Right kidney (tissue), 1 donor: ENCODE measurements at regions not wholly inside any gene's neighbourhood (a gene's known extent, or its start where the extent isn't known, plus 50 kb on each side); places are given as distances from the start of the nearest gene placed in this dataset.
A peak's percentile ranks its signal among the peaks of the same experiment; 100 is the strongest.

Source experiments
- DNase-seq: peaks from one replicate; pipeline ENCODE4 v3.0.0-alpha.2; 2016

DNA sequence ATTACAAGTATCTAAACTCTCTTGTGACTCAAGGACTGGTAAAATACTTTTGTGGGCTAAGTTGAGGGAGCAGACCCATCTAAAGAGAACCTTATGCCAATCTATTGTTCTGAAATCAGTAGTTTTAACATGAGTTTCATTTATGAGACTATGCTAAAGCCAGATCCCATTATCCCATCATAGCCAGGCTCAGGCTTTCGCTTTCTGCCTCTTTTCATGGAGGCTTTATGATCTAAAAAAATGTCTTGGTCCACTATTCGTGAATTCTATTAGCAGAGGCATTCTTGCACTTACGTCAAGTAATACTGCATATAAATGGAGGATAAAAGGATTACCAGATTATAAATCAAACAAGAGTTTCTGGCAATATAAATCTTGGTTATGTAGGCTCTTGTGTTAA is 1636.9 kb upstream of the ACVR2A start:
- DNase-seq, result no peak

GRCh38 chr2:146207417-146207816 is 1637.4 kb upstream of the ACVR2A start:
- no peak for DNase-seq

- DNase-seq, result no peak
These were observed 1641.7 kb upstream of the ACVR2A start for GRCh38 chr2:146203064-146203624.

DNA sequence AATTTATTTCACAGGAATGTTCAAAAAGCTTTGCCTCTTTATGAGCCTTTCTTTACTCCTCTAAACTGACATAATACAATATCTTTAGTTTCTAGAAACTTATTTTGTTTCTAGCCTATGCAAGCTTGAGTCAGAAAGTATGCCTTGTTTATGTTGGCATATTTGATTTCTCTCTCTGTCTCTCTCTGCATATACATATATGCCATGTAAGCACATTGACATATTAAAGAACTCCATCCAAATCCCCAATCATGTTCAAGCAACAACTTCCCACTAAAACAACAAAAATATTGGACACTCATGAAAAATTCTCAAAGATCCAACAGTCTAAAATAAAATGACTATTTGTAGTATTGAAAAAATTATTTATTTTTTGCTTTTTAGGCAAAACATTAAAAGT is 1651.2 kb upstream of the ACVR2A start:
- no peak for DNase-seq

- DNase-seq, result no peak
These were observed 1655.3 kb upstream of the ACVR2A start for GRCh38 chr2:146189541-146189940.

- no peak for DNase-seq
These were observed 1654.0 kb upstream of the ZEB2 start for GRCh38 chr2:146173934-146174333.

- no peak for DNase-seq
These were observed 1641.5 kb upstream of the ZEB2 start for GRCh38 chr2:146161256-146161882.

- DNase-seq, result no peak
These were observed 1638.3 kb upstream of the ZEB2 start for GRCh38 chr2:146158072-146158674.

- no peak for DNase-seq
These were observed 1627.6 kb upstream of the ZEB2 start for GRCh38 chr2:146147448-146148012.

- no peak for DNase-seq
These were observed 1624.1 kb upstream of the ZEB2 start for GRCh38 chr2:146143971-146144370.

GRCh38 chr2:146138820-146139219 is 1618.9 kb upstream of the ZEB2 start:
- DNase-seq, result no peak

- DNase-seq, result peak; percentile 15
These were observed 1615.3 kb upstream of the ZEB2 start for GRCh38 chr2:146135245-146135644.

DNA sequence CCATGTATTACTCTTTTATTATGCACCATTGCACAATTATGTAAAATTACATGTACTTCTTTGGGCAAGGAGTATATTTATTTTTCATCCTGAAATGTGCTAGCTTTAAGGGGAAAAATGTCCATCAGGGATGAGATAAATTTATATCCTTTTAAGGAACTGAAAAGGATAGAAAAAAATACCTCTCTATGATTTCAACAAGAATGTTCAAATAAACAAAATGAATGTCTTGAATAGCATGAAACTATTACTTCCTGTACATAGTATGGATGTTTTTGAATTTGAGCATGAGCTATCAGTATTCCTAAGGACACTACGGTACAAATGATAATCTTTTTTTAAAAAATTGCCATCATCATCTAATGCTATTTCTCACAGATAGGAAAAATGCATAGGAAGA is 1611.9 kb upstream of the ZEB2 start:
- no peak for DNase-seq

- no peak for DNase-seq
These were observed 1611.1 kb upstream of the ZEB2 start for GRCh38 chr2:146131048-146131447.

- DNase-seq, result no peak
These were observed 1610.4 kb upstream of the ZEB2 start for GRCh38 chr2:146130290-146130689.

- no peak for DNase-seq
These were observed 1609.3 kb upstream of the ZEB2 start for GRCh38 chr2:146129231-146129630.

GRCh38 chr2:146128216-146128615 is 1608.3 kb upstream of the ZEB2 start:
- DNase-seq, result no peak

DNA sequence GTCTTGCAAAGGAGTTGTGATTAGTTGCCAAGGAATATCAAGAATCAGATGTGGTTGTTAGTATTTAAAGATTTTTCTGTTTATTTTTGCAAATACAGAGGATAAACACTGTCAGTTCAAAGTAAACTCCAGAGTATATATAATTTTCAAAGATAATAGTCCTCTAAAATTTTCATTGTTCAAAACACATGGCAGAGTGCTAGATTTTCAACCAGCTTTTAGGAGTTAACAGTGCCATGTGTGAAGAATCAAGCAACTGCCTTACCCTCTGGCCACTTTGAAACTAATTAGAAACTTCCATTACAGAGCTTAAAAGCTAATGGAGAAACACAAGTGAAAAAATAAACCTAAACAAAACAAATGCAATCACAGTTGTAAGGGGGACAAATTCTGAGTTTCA is 1605.6 kb upstream of the ZEB2 start:
- no peak for DNase-seq

- no peak for DNase-seq
These were observed 1604.8 kb upstream of the ZEB2 start for GRCh38 chr2:146124741-146125140.

GRCh38 chr2:146123714-146124113 is 1603.8 kb upstream of the ZEB2 start:
- DNase-seq, result no peak

GRCh38 chr2:146123256-146123655 is 1603.3 kb upstream of the ZEB2 start:
- DNase-seq, result no peak

DNA sequence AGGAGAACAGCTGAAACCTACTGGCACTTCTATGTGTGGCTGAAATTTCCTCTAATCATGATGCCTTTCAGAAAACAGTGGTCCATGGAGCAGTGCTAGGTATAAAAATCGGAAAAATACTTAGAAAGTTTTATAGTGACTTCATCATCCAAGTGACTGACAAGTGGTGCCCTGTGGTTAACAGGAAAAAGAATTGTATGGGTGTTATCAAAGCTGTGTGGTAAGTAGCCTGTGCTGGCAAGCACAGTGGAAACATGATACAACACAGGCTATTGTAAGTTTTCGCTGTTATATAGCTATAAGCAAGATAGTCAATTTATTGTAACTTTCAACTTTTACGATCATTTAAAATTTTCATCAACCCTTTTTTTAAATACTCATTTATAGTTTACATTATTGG is 1599.7 kb upstream of the ZEB2 start:
- DNase-seq, result no peak

DNA sequence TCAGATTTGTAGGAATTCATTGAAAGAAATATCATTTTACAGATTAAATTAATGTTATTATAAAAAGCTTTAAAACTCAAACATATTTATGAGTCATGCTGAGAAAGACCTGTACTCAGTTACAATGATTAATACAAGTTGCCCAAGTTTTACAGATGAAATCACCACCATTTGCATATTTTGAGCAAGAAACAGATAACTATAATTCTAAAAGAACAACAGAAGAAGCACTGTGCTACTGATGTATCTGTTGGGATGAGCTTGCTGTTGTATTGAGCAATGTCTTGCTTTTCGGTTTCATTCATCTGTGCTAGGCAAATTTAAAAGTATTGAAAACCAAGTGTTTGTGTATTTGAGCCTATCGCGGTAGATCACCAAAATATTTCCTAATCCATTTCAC is 1589.1 kb upstream of the ZEB2 start:
- DNase-seq, result no peak

DNA sequence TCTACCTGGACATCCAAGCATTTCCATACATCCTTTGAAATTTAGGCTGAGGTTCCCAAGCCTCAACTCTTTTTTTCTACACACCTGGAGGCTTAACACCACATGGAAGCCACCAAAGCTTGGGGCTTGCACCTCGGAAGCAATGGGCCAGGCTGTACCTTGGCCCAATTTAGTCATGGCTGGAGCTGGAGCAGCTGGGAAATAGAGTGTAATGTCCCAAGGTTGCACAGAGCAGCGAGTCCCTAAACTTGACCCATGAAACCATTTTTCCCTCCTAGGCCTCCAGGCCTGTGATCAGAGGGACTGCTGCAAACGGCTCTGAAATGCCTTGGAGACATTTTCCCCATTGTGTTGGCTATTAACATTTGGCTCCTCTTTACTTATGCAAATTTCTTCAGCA is 1574.3 kb upstream of the ZEB2 start:
- no peak for DNase-seq
